BE2C (cell line): ENCODE measurements at regions not wholly inside any gene's neighbourhood (a gene's known extent, or its start where the extent isn't known, plus 50 kb on each side); places are given as distances from the start of the nearest gene placed in this dataset.

Experiments
- DNase-seq: peaks from one replicate; pipeline ENCODE4 v3.0.0-alpha.2; 2020
- H3K27me3 ChIP-seq: fragments of 250-450 bp; sonication (Bioruptor Pico); 2 replicates; pipeline ENCODE4 v1.5.1; 2020; ENCODE audit warnings: mild to moderate bottlenecking
- H3K36me3 ChIP-seq: fragments of 250-450 bp; sonication (Bioruptor Pico); 2 replicates; pipeline ENCODE4 v1.5.1; 2020; ENCODE audit warnings: mild to moderate bottlenecking
- H3K4me1 ChIP-seq: fragments of 250-450 bp; sonication (Bioruptor Pico); 2 replicates; pipeline ENCODE4 v1.5.1; 2020
- H3K4me3 ChIP-seq: 2 replicates; pipeline ENCODE4 v1.5.1; 2011; ENCODE audit warnings: low read depth, low read length
- H3K9me3 ChIP-seq: fragments of 250-450 bp; sonication (Bioruptor Pico); 2 replicates; pipeline ENCODE4 v1.5.1; 2020
- CTCF ChIP-seq: IDR thresholded peaks from 2 replicates; pipeline ENCODE4 v1.5.1; 2012; ENCODE audit warnings: mild to moderate bottlenecking, low read depth, low read length

- no peaks in the 10 kb centered on the region for H3K9me3 ChIP-seq
- no peaks in the 10 kb centered on the region for H3K4me1 ChIP-seq
- no peak overlapping the region for H3K4me3 ChIP-seq
- H3K27me3 ChIP-seq = no peaks in the 10 kb centered on the region
- no peaks in the 10 kb centered on the region for H3K36me3 ChIP-seq
- DNase-seq = no peak
- no peak for TF ChIP-seq CTCF
These were observed 90.5 kb downstream of the TNFRSF13B start for GRCh38 chr17:16881239-16881924.

GRCh38 chr17:16880843-16881230, 91.1 kb downstream of the TNFRSF13B start:
- Histone ChIP-seq H3K4me3 (no peak overlapping the region), H3K36me3 (no peaks in the 10 kb centered on the region)

GRCh38 chr17:16880121-16880842, 91.6 kb downstream of the TNFRSF13B start:
- H3K27me3 ChIP-seq = no peaks in the 10 kb centered on the region
- DNase-seq = no peak
- no peak for TF ChIP-seq CTCF
- H3K4me3 ChIP-seq = no peak overlapping the region
- H3K4me1 ChIP-seq = no peaks in the 10 kb centered on the region
- H3K9me3 ChIP-seq = no peaks in the 10 kb centered on the region
- no peaks in the 10 kb centered on the region for H3K36me3 ChIP-seq

More at GRCh38 chr17:16880843-16881230, 91.1 kb downstream of the TNFRSF13B start:
- DNase-seq = no peak
- H3K9me3 ChIP-seq = no peaks in the 10 kb centered on the region
- TF ChIP-seq CTCF = no peak
- no peaks in the 10 kb centered on the region for H3K4me1 ChIP-seq
- no peaks in the 10 kb centered on the region for H3K27me3 ChIP-seq

GRCh38 chr17:16879686-16880085, 92.2 kb downstream of the TNFRSF13B start:
- Histone ChIP-seq H3K27me3 (no peaks in the 10 kb centered on the region), H3K9me3 (no peaks in the 10 kb centered on the region), H3K36me3 (no peaks in the 10 kb centered on the region), H3K4me3 (no peak overlapping the region), H3K4me1 (no peaks in the 10 kb centered on the region)
- DNase-seq = no peak
- no peak for TF ChIP-seq CTCF

GRCh38 chr17:16878606-16879005, 93.3 kb downstream of the TNFRSF13B start:
- Histone ChIP-seq H3K4me1 (no peaks in the 10 kb centered on the region), H3K4me3 (no peak overlapping the region), H3K27me3 (no peaks in the 10 kb centered on the region), H3K9me3 (no peaks in the 10 kb centered on the region), H3K36me3 (no peaks in the 10 kb centered on the region)
- no peak for DNase-seq
- TF ChIP-seq CTCF = no peak

GRCh38 chr17:16878084-16878483, 93.8 kb downstream of the TNFRSF13B start:
- H3K27me3 ChIP-seq = no peaks in the 10 kb centered on the region
- no peaks in the 10 kb centered on the region for H3K4me1 ChIP-seq
- no peak for DNase-seq
- no peak overlapping the region for H3K4me3 ChIP-seq
- TF ChIP-seq CTCF = no peak
- H3K9me3 ChIP-seq = no peaks in the 10 kb centered on the region
- H3K36me3 ChIP-seq = no peaks in the 10 kb centered on the region
